Gastroesophageal sphincter (tissue), 4 donors: ENCODE measurements at regions not wholly inside any gene's neighbourhood (a gene's known extent, or its start where the extent isn't known, plus 50 kb on each side); places are given as distances from the start of the nearest gene placed in this dataset.

Source experiments
- ATAC-seq: fragments of 150-250 bp; one replicate; pipeline ENCODE4 v1.9.1; 2016; ENCODE audit warnings: mild to moderate bottlenecking, moderate library complexity
- H3K27ac ChIP-seq, 4 donors: fragments of 200-600 bp; sonication (generic) in 3 of 4; 1 replicate in 3 of 4; 2 replicates in 1 of 4; pipeline ENCODE4 v1.5.1; 2016 to 2019
- H3K27me3 ChIP-seq: fragments of 200-600 bp; sonication (generic); one replicate; pipeline ENCODE4 v1.5.1; 2019
- H3K36me3 ChIP-seq, 2 donors: fragments of 200-600 bp; sonication (generic); one replicate each; pipeline ENCODE4 v1.5.1; 2019; ENCODE audit warnings: control low read depth in 1 of 2
- H3K4me1 ChIP-seq, 3 donors: fragments of 200-600 bp; sonication (generic); 1 replicate in 2 of 3; 2 replicates in 1 of 3; pipeline ENCODE4 v1.5.1; 2016 to 2019; ENCODE audit warnings: control low read depth in 2 of 3
- H3K4me3 ChIP-seq, 2 donors: fragments of 200-600 bp; sonication (generic); one replicate each; pipeline ENCODE4 v1.5.1; 2019; ENCODE audit warnings: mild to moderate bottlenecking in 1 of 2, moderate library complexity in 1 of 2
- H3K9me3 ChIP-seq, 3 donors: fragments of 200-600 bp; sonication (generic); one replicate each; pipeline ENCODE4 v1.5.1; 2017 to 2019; ENCODE audit warnings: control low read depth in 2 of 3
- CTCF ChIP-seq, 4 experiments: fragments of 200-600 bp in 2 of 4; fragments of 450-650 bp in 2 of 4; sonication (generic) in 1 of 4; IDR thresholded peaks; one replicate each; pipeline ENCODE4 v1.5.1; 2017 to 2019; ENCODE audit warnings: antibody characterized with exemption in 4 of 4, mild to moderate bottlenecking in 2 of 4, moderate library complexity in 2 of 4
- EP300 ChIP-seq: sonication (generic); formaldehyde crosslinking; IDR thresholded peaks from one replicate; pipeline ENCODE4 v1.6.1; 2017; ENCODE audit warnings: antibody characterized with exemption, mild to moderate bottlenecking
- POLR2A ChIP-seq, 2 donors: fragments of 450-650 bp; IDR thresholded peaks; one replicate each; pipeline ENCODE4 v1.6.1; 2017; ENCODE audit warnings: antibody characterized with exemption in 2 of 2, mild to moderate bottlenecking in 2 of 2, moderate library complexity in 1 of 2
- POLR2AphosphoS5 ChIP-seq: sonication (generic); formaldehyde crosslinking; IDR thresholded peaks from one replicate; pipeline ENCODE4 v1.6.1; 2017; ENCODE audit warnings: antibody characterized with exemption
- WGBS, 2 donors: methylation state at CpG; one replicate each; pipeline ENCODE4 v1.1.5; 2018; ENCODE audit warnings: low coverage in 1 of 2; 5-methylcytosine and 5-hydroxymethylcytosine counted together

- H3K9me3 ChIP-seq: no peaks in the 10 kb centered on the region
- H3K27ac ChIP-seq: no peak overlapping the region
- H3K4me3 ChIP-seq: no peak overlapping the region
- H3K27me3 ChIP-seq: no peaks in the 10 kb centered on the region
- H3K36me3 ChIP-seq: no peaks in the 10 kb centered on the region
- 93 to 96% methylated on average over 9 to 13 of the region's 13 CpGs for WGBS, 2 donors
- TF ChIP-seq POLR2A (IDR thresholded peaks at IDR 0.05) (no peak), EP300 (no peak), POLR2AphosphoS5 (no peak), CTCF (IDR thresholded peaks at IDR 0.05) (no peak)
- no peaks in the 10 kb centered on the region for H3K4me1 ChIP-seq
- ATAC-seq: no peak
Measured at GRCh38 chr18:77990901-77991300, 741.3 kb downstream of the GALR1 start.

DNA sequence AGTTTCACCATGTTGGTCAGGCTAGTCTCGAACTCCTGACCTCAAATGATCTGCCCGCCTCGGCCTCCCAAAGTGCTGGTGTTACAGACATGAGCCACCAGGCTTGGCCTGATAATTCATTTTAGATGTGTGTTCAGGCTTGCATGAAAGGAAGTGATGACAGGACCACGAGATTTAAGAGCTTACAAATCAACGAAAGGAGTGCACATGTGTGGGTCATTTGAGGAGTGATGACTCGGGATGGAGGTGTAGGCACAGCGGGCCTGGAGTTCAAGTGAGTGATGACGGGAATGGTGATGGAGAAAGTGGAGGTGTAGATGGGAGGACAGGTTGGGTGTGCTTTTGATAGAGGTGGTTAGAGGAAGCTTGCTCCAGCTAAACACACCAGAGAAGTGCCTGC lies 742.4 kb downstream of the GALR1 start:
- Histone ChIP-seq H3K27ac (no peak overlapping the region), H3K27me3 (no peaks in the 10 kb centered on the region), H3K36me3 (no peaks in the 10 kb centered on the region), H3K4me3 (no peak overlapping the region), H3K9me3 (no peaks in the 10 kb centered on the region), H3K4me1 (no peaks in the 10 kb centered on the region)
- WGBS, 2 donors: 86% methylated on average over 5 of the region's 8 CpGs; no CpG with 5 or more reads in 1 of the 2 donors
- no peak for TF ChIP-seq POLR2AphosphoS5
- TF ChIP-seq POLR2A (IDR thresholded peaks at IDR 0.05): no peak
- no peak for TF ChIP-seq CTCF (IDR thresholded peaks at IDR 0.05)
- no peak for TF ChIP-seq EP300
- no peak for ATAC-seq

DNA sequence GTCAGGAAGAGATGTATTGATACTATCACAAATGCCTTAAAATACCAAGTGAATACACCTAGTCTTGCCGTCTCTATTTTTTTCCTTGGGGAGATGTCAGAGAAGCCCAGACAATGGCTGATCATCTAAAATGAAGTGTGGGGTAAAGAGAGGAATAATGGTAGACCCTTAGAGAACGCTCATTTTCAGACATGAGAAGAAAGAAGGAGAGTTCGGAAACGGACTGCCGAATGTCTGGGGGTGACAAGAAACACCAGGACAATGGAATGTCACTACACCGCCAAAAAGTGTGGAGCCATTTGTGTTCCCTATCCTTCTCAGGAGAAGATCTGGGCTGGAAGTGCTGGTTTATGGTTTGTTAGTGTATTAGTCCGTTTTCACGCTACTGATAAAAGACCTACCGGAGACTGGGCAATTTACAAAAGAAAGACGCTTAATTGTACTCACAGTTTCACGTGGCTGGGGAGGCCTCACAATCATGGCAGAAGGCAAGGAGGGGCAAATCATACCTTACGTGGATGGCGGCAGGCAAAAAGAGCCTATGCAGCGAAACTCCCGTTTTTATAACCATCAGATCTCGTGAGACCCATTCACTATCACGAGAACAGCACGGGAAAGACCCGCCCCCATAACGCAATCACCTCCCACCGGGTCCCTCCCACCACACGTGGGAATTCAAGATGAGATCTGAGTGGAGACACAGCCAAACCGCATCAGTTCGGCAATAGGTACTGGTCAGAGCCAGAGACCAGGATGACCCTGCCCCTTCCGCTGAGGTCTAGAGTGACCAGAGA lies 743.7 kb downstream of the GALR1 start:
- H3K9me3 ChIP-seq: no peaks in the 10 kb centered on the region

DNA sequence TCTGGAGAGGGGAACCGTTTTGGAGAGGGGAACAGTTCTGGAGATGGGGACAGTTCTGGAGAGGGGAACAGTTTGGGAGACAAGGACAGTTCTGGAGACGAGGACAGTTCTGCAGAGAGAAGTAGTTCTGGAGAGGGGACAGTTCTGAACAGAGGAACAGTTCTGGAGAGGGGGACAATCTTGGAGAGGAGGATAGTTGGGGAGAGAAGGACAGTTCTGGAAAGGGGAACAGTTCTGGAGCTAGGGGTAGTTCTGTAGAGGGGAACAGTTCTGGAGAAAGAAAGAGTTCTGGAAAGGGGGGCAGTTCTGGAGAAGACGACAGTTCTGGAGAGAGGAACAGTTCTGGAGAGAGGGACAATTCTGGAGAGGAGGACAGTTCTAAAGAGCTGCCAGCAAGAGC lies 745.9 kb downstream of the GALR1 start:
- TF ChIP-seq POLR2A (IDR thresholded peaks at IDR 0.05): no peak
- TF ChIP-seq EP300: no peak
- TF ChIP-seq CTCF (IDR thresholded peaks at IDR 0.05): no peak
- TF ChIP-seq POLR2AphosphoS5: no peak
- no peak overlapping the region for H3K4me3 ChIP-seq
- H3K4me1 ChIP-seq: no peaks in the 10 kb centered on the region
- WGBS, 2 donors: 82 to 86% methylated on average over 2 to 3 of the region's 3 CpGs
- H3K9me3 ChIP-seq: peaks cover 0 to 13% (median 0%) of the 10 kb centered on the region in 3 donors
- no peak overlapping the region for H3K27ac ChIP-seq
- no peaks in the 10 kb centered on the region for H3K36me3 ChIP-seq
- peaks cover 3% of the 10 kb centered on the region for H3K27me3 ChIP-seq
- ATAC-seq: no peak

More for the DNA sequence above, 743.7 kb downstream of the GALR1 start:
- no peak for ATAC-seq
- TF ChIP-seq EP300: no peak
- no peak for TF ChIP-seq CTCF (IDR thresholded peaks at IDR 0.05)
- no peak for TF ChIP-seq POLR2A (IDR thresholded peaks at IDR 0.05)
- TF ChIP-seq POLR2AphosphoS5: no peak
- Histone ChIP-seq H3K4me3 (no peak overlapping the region), H3K27me3 (no peaks in the 10 kb centered on the region), H3K4me1 (no peaks in the 10 kb centered on the region), H3K27ac (no peak overlapping the region), H3K36me3 (no peaks in the 10 kb centered on the region)
- 82 to 96% methylated on average over 9 to 16 of the region's 25 CpGs for WGBS, 2 donors

GRCh38 chr18:77996737-77997136 lies 747.1 kb downstream of the GALR1 start:
- Histone ChIP-seq H3K27ac (no peak overlapping the region), H3K4me3 (no peak overlapping the region), H3K9me3 (peaks cover 0 to 24% (median 0%) of the 10 kb centered on the region in 3 donors), H3K4me1 (no peaks in the 10 kb centered on the region), H3K36me3 (no peaks in the 10 kb centered on the region), H3K27me3 (peaks cover 3% of the 10 kb centered on the region)
- no peak for TF ChIP-seq CTCF (IDR thresholded peaks at IDR 0.05)
- no peak for TF ChIP-seq POLR2A (IDR thresholded peaks at IDR 0.05)
- TF ChIP-seq EP300: no peak
- no peak for TF ChIP-seq POLR2AphosphoS5
- no peak for ATAC-seq
- 64 to 77% methylated on average over 4 of the region's 4 CpGs for WGBS, 2 donors
